WTC11 (cell line): ENCODE measurements at regions not wholly inside any gene's neighbourhood (a gene's known extent, or its start where the extent isn't known, plus 50 kb on each side); places are given as distances from the start of the nearest gene placed in this dataset.

Experiments
- ATAC-seq: fragments of 200-7000 bp; cut with Tn5 transposase; 2 replicates; pipeline ENCODE4 v1.10.0; 2021; ENCODE audit warnings: mild to moderate bottlenecking, moderate library complexity
- CTCF ChIA-PET: fragments of 300-600 bp; sonication (Branson Sonifier 250); formaldehyde crosslinking; loops from one replicate; lab custom pipeline; 2021; ENCODE audit warnings: antibody characterized with exemption; lab: Charles Lee
- POLR2A ChIA-PET: fragments of 350-600 bp; sonication (Branson Sonifier 250); formaldehyde crosslinking; loops from one replicate; lab custom pipeline; 2021; ENCODE audit warnings: antibody characterized with exemption; lab: Charles Lee
- DNase-seq: peaks from one replicate; pipeline ENCODE4 v3.0.0; 2021; ENCODE audit warnings: low spot score
- H3K27ac Mint-ChIP-seq: 2 replicates; pipeline ENCODE4 v1.8.0; 2021; ENCODE audit warnings: mixed read lengths
- H3K27me3 Mint-ChIP-seq: 2 replicates; pipeline ENCODE4 v1.8.0; 2021; ENCODE audit warnings: low read depth, mild to moderate bottlenecking, moderate library complexity, mixed read lengths
- H3K36me3 Mint-ChIP-seq: 2 replicates; pipeline ENCODE4 v1.8.0; 2021; ENCODE audit warnings: mixed read lengths
- H3K4me1 Mint-ChIP-seq: 2 replicates; pipeline ENCODE4 v1.8.0; 2022; ENCODE audit warnings: mixed read lengths
- H3K4me3 Mint-ChIP-seq: 2 replicates; pipeline ENCODE4 v1.8.0; 2021; ENCODE audit warnings: mild to moderate bottlenecking, moderate library complexity, mixed read lengths
- H3K9me3 Mint-ChIP-seq: 2 replicates; pipeline ENCODE4 v1.8.0; 2021; ENCODE audit warnings: mixed read lengths
- FOXK1 ChIP-seq: sonication (generic); formaldehyde crosslinking; IDR thresholded peaks from 2 replicates; pipeline ENCODE4 v1.8.0; 2022; ENCODE audit warnings: mild to moderate bottlenecking, moderate library complexity, missing genetic modification reagents
- MXD4 ChIP-seq: fragments of 250-450 bp; sonication (Bioruptor Pico); IDR thresholded peaks from 2 replicates; pipeline ENCODE4 v1.8.0; 2021; ENCODE audit warnings: mild to moderate bottlenecking, moderate library complexity, borderline replicate concordance
- NFYB ChIP-seq: sonication (generic); formaldehyde crosslinking; conservative IDR thresholded peaks from 2 replicates; pipeline ENCODE4 v1.8.0; 2022; ENCODE audit warnings: low read depth, missing genetic modification reagents
- OVOL2 ChIP-seq: fragments of 250-450 bp; sonication (Bioruptor Pico); IDR thresholded peaks from 2 replicates; pipeline ENCODE4 v1.9.0; 2021; ENCODE audit warnings: mild to moderate bottlenecking, borderline replicate concordance
- SMAD3 ChIP-seq: sonication (generic); formaldehyde crosslinking; IDR thresholded peaks from 2 replicates; pipeline ENCODE4 v1.8.0; 2022; ENCODE audit warnings: missing genetic modification reagents, mild to moderate bottlenecking, borderline replicate concordance
- SP1 ChIP-seq: sonication (generic); formaldehyde crosslinking; conservative IDR thresholded peaks from 2 replicates; pipeline ENCODE4 v1.8.1; 2022; ENCODE audit warnings: missing genetic modification reagents
- TCF7 ChIP-seq: sonication (generic); formaldehyde crosslinking; IDR thresholded peaks from 2 replicates; pipeline ENCODE4 v1.8.0; 2022; ENCODE audit warnings: mild to moderate bottlenecking, low read depth, missing genetic modification reagents, moderate library complexity
- ZNF219 ChIP-seq: sonication (generic); formaldehyde crosslinking; IDR thresholded peaks from 2 replicates; pipeline ENCODE4 v1.8.0; 2023; ENCODE audit warnings: missing genetic modification reagents, mild to moderate bottlenecking, borderline replicate concordance
- ZNF671 ChIP-seq: fragments of 250-450 bp; sonication (Bioruptor Pico); IDR thresholded peaks from 2 replicates; pipeline ENCODE4 v1.8.0; 2021; ENCODE audit warnings: mild to moderate bottlenecking
- TF ChIP-seq, protein P1 (sequence below): sonication (generic); formaldehyde crosslinking; IDR thresholded peaks from 2 replicates; pipeline ENCODE4 v1.8.0; 2022; ENCODE audit warnings: missing genetic modification reagents
- TF ChIP-seq, protein P2 (sequence below): sonication (generic); formaldehyde crosslinking; IDR thresholded peaks from 2 replicates; pipeline ENCODE4 v1.8.0; 2022; ENCODE audit warnings: mild to moderate bottlenecking, missing genetic modification reagents
- TF ChIP-seq, protein P3 (sequence below): sonication (generic); formaldehyde crosslinking; IDR thresholded peaks from 2 replicates; pipeline ENCODE4 v1.8.1; 2022; ENCODE audit warnings: low read depth, mild to moderate bottlenecking, moderate library complexity, missing genetic modification reagents, borderline replicate concordance
- TF ChIP-seq, protein P4 (sequence below): fragments of 250-450 bp; sonication (Bioruptor Pico); IDR thresholded peaks from 2 replicates; pipeline ENCODE4 v1.9.0; 2021; ENCODE audit warnings: mild to moderate bottlenecking, borderline replicate concordance
- TF ChIP-seq, protein P5 (sequence below): fragments of 200-600 bp; IDR thresholded peaks from 2 replicates; pipeline ENCODE4 v1.8.0; 2022; ENCODE audit warnings: antibody characterized with exemption
- TF ChIP-seq, protein P6 (sequence below): sonication (generic); formaldehyde crosslinking; IDR thresholded peaks from 2 replicates; pipeline ENCODE4 v1.8.1; 2023; ENCODE audit warnings: mild to moderate bottlenecking, moderate library complexity, missing genetic modification reagents
- TF ChIP-seq, protein P7 (sequence below): fragments of 250-450 bp; sonication (Bioruptor Pico); IDR thresholded peaks from 2 replicates; pipeline ENCODE4 v1.9.0; 2021; ENCODE audit warnings: moderate library complexity, mild to moderate bottlenecking, inconsistent platforms, borderline replicate concordance
- TF ChIP-seq, protein P8 (sequence below): sonication (generic); formaldehyde crosslinking; IDR thresholded peaks from 2 replicates; pipeline ENCODE4 v1.8.1; 2022; ENCODE audit warnings: low read depth, missing genetic modification reagents, borderline replicate concordance

DNA sequence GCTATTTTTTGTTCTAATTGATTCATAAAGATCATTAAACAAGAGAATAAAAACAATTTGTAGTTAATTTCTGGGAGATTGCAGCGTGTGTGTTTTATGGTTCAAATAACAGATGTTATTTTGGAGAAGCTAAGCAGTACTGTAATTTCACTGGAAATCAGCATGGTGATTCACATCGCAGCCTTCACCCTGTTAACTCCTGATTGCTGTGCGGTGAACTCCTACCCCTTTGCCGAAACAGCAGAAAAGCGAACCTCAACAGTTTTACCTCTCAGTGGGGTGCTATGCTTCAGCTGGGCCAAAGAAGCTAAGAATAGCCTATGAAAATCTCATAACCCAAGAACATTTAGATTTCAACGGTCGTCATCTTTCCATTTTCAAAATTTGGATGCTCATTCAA lies 441.5 kb upstream of the RARB start (continued):
- TF ChIP-seq, protein P1, sequence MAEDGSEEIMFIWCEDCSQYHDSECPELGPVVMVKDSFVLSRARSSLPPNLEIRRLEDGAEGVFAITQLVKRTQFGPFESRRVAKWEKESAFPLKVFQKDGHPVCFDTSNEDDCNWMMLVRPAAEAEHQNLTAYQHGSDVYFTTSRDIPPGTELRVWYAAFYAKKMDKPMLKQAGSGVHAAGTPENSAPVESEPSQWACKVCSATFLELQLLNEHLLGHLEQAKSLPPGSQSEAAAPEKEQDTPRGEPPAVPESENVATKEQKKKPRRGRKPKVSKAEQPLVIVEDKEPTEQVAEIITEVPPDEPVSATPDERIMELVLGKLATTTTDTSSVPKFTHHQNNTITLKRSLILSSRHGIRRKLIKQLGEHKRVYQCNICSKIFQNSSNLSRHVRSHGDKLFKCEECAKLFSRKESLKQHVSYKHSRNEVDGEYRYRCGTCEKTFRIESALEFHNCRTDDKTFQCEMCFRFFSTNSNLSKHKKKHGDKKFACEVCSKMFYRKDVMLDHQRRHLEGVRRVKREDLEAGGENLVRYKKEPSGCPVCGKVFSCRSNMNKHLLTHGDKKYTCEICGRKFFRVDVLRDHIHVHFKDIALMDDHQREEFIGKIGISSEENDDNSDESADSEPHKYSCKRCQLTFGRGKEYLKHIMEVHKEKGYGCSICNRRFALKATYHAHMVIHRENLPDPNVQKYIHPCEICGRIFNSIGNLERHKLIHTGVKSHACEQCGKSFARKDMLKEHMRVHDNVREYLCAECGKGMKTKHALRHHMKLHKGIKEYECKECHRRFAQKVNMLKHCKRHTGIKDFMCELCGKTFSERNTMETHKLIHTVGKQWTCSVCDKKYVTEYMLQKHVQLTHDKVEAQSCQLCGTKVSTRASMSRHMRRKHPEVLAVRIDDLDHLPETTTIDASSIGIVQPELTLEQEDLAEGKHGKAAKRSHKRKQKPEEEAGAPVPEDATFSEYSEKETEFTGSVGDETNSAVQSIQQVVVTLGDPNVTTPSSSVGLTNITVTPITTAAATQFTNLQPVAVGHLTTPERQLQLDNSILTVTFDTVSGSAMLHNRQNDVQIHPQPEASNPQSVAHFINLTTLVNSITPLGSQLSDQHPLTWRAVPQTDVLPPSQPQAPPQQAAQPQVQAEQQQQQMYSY (CRISPR knock-in tag) = no peak

DNA sequence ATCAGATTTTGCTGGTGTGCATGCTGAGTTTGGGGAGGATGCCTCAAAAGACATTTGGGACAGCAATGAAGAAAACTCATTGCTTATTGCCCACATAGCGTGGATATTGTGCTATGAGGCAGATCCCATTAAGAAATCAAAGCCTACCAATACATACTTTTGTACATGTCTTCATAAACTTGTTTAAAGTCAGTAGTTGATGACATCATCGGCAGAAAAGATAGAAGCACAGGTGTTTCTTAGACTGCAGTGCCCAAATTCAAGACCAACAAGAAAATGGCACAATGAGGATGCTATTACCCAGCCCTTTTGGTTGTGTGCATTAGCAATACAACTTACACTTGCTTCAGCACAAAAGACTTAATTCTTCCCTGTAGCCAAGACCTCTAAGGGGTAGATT lies 428.7 kb upstream of the RARB start:
- DNase-seq (no peak), ATAC-seq (no peak)
- Mint-ChIP-seq H3K9me3 (no peaks in the 10 kb centered on the region), H3K27me3 (no peaks in the 10 kb centered on the region), H3K4me3 (no peak overlapping the region), H3K36me3 (no peaks in the 10 kb centered on the region), H3K4me1 (no peaks in the 10 kb centered on the region), H3K27ac (no peak overlapping the region)
- TF ChIP-seq NFYB (CRISPR knock-in tag) (no peak), OVOL2 (CRISPR knock-in tag) (no peak), ZNF219 (CRISPR knock-in tag) (no peak), SMAD3 (CRISPR knock-in tag) (no peak), TCF7 (CRISPR knock-in tag) (no peak), SP1 (CRISPR knock-in tag) (no peak), MXD4 (CRISPR knock-in tag) (no peak), FOXK1 (CRISPR knock-in tag) (no peak), ZNF671 (CRISPR knock-in tag) (no peak)
- TF ChIP-seq, protein P2, sequence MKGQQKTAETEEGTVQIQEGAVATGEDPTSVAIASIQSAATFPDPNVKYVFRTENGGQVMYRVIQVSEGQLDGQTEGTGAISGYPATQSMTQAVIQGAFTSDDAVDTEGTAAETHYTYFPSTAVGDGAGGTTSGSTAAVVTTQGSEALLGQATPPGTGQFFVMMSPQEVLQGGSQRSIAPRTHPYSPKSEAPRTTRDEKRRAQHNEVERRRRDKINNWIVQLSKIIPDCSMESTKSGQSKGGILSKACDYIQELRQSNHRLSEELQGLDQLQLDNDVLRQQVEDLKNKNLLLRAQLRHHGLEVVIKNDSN (CRISPR knock-in tag) = no peak
- TF ChIP-seq, protein P3, sequence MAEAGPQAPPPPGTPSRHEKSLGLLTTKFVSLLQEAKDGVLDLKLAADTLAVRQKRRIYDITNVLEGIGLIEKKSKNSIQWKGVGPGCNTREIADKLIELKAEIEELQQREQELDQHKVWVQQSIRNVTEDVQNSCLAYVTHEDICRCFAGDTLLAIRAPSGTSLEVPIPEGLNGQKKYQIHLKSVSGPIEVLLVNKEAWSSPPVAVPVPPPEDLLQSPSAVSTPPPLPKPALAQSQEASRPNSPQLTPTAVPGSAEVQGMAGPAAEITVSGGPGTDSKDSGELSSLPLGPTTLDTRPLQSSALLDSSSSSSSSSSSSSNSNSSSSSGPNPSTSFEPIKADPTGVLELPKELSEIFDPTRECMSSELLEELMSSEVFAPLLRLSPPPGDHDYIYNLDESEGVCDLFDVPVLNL (CRISPR knock-in tag) = no peak
- TF ChIP-seq, protein P4, sequence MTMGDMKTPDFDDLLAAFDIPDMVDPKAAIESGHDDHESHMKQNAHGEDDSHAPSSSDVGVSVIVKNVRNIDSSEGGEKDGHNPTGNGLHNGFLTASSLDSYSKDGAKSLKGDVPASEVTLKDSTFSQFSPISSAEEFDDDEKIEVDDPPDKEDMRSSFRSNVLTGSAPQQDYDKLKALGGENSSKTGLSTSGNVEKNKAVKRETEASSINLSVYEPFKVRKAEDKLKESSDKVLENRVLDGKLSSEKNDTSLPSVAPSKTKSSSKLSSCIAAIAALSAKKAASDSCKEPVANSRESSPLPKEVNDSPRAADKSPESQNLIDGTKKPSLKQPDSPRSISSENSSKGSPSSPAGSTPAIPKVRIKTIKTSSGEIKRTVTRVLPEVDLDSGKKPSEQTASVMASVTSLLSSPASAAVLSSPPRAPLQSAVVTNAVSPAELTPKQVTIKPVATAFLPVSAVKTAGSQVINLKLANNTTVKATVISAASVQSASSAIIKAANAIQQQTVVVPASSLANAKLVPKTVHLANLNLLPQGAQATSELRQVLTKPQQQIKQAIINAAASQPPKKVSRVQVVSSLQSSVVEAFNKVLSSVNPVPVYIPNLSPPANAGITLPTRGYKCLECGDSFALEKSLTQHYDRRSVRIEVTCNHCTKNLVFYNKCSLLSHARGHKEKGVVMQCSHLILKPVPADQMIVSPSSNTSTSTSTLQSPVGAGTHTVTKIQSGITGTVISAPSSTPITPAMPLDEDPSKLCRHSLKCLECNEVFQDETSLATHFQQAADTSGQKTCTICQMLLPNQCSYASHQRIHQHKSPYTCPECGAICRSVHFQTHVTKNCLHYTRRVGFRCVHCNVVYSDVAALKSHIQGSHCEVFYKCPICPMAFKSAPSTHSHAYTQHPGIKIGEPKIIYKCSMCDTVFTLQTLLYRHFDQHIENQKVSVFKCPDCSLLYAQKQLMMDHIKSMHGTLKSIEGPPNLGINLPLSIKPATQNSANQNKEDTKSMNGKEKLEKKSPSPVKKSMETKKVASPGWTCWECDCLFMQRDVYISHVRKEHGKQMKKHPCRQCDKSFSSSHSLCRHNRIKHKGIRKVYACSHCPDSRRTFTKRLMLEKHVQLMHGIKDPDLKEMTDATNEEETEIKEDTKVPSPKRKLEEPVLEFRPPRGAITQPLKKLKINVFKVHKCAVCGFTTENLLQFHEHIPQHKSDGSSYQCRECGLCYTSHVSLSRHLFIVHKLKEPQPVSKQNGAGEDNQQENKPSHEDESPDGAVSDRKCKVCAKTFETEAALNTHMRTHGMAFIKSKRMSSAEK (CRISPR knock-in tag) = no peak
- TF ChIP-seq, protein P5, sequence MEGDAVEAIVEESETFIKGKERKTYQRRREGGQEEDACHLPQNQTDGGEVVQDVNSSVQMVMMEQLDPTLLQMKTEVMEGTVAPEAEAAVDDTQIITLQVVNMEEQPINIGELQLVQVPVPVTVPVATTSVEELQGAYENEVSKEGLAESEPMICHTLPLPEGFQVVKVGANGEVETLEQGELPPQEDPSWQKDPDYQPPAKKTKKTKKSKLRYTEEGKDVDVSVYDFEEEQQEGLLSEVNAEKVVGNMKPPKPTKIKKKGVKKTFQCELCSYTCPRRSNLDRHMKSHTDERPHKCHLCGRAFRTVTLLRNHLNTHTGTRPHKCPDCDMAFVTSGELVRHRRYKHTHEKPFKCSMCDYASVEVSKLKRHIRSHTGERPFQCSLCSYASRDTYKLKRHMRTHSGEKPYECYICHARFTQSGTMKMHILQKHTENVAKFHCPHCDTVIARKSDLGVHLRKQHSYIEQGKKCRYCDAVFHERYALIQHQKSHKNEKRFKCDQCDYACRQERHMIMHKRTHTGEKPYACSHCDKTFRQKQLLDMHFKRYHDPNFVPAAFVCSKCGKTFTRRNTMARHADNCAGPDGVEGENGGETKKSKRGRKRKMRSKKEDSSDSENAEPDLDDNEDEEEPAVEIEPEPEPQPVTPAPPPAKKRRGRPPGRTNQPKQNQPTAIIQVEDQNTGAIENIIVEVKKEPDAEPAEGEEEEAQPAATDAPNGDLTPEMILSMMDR = no peak
- TF ChIP-seq, protein P6, sequence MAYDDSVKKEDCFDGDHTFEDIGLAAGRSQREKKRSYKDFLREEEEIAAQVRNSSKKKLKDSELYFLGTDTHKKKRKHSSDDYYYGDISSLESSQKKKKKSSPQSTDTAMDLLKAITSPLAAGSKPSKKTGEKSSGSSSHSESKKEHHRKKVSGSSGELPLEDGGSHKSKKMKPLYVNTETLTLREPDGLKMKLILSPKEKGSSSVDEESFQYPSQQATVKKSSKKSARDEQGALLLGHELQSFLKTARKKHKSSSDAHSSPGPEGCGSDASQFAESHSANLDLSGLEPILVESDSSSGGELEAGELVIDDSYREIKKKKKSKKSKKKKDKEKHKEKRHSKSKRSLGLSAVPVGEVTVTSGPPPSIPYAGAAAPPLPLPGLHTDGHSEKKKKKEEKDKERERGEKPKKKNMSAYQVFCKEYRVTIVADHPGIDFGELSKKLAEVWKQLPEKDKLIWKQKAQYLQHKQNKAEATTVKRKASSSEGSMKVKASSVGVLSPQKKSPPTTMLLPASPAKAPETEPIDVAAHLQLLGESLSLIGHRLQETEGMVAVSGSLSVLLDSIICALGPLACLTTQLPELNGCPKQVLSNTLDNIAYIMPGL (CRISPR knock-in tag) = no peak
- TF ChIP-seq, protein P7, sequence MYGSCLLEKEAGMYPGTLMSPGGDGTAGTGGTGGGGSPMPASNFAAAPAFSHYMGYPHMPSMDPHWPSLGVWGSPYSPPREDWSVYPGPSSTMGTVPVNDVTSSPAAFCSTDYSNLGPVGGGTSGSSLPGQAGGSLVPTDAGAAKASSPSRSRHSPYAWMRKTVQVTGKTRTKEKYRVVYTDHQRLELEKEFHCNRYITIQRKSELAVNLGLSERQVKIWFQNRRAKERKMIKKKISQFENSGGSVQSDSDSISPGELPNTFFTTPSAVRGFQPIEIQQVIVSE (CRISPR knock-in tag) = no peak
- TF ChIP-seq, protein P8, sequence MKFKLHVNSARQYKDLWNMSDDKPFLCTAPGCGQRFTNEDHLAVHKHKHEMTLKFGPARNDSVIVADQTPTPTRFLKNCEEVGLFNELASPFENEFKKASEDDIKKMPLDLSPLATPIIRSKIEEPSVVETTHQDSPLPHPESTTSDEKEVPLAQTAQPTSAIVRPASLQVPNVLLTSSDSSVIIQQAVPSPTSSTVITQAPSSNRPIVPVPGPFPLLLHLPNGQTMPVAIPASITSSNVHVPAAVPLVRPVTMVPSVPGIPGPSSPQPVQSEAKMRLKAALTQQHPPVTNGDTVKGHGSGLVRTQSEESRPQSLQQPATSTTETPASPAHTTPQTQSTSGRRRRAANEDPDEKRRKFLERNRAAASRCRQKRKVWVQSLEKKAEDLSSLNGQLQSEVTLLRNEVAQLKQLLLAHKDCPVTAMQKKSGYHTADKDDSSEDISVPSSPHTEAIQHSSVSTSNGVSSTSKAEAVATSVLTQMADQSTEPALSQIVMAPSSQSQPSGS (CRISPR knock-in tag) = no peak
- ChIA-PET POLR2A (no interaction called here), CTCF (no interaction called here)
